Endodermal cell (in vitro differentiated cells): ENCODE measurements at regions not wholly inside any gene's neighbourhood (a gene's known extent, or its start where the extent isn't known, plus 50 kb on each side); places are given as distances from the start of the nearest gene placed in this dataset.

Experiments used
- DNase-seq: peaks from one replicate; pipeline ENCODE4 v3.0.0-alpha.2; 2017
- H3K27ac ChIP-seq: 2 replicates; pipeline ENCODE4 v1.5.1; 2013; ENCODE audit warnings: mild to moderate bottlenecking, low read depth, low read length, moderate library complexity
- H3K27me3 ChIP-seq: 2 replicates; pipeline ENCODE4 v1.6.1; 2013; ENCODE audit warnings: mild to moderate bottlenecking, low read length, moderate library complexity; ENCODE audit not compliant: insufficient read depth, control insufficient read depth, poor library complexity, severe bottlenecking
- H3K36me3 ChIP-seq: 2 replicates; pipeline ENCODE4 v1.7.0; 2013; ENCODE audit warnings: mild to moderate bottlenecking, low read length, moderate library complexity; ENCODE audit not compliant: control insufficient read depth, insufficient read depth
- H3K4me1 ChIP-seq: one replicate; pipeline ENCODE4 v1.7.0; 2013; ENCODE audit warnings: low read length; ENCODE audit not compliant: control insufficient read depth, insufficient read depth
- H3K4me3 ChIP-seq: 2 replicates; pipeline ENCODE4 v1.5.1; 2013; ENCODE audit warnings: mild to moderate bottlenecking, low read length, moderate library complexity
- H3K9ac ChIP-seq: 2 replicates; pipeline ENCODE4 v1.6.1; 2013; ENCODE audit warnings: mild to moderate bottlenecking, low read length, moderate library complexity; ENCODE audit not compliant: poor library complexity, severe bottlenecking; ENCODE audit errors: extremely low read depth
- H3K9me3 ChIP-seq: 2 replicates; pipeline ENCODE4 v1.6.1; 2013; ENCODE audit warnings: mild to moderate bottlenecking, low read length, moderate library complexity; ENCODE audit not compliant: control insufficient read depth
- H3K27ac Mint-ChIP-seq: 2 replicates; pipeline ENCODE4 v1.8.0; 2020; ENCODE audit warnings: mixed read lengths
- H3K27me3 Mint-ChIP-seq: 2 replicates; pipeline ENCODE4 v1.8.0; 2021; ENCODE audit warnings: mild to moderate bottlenecking, mixed read lengths; ENCODE audit not compliant: insufficient read depth
- H3K36me3 Mint-ChIP-seq: 2 replicates; pipeline ENCODE4 v1.8.0; 2020; ENCODE audit warnings: low read depth, mixed read lengths
- H3K4me1 Mint-ChIP-seq: 2 replicates; pipeline ENCODE4 v1.8.0; 2020; ENCODE audit warnings: mixed read lengths
- H3K4me3 Mint-ChIP-seq: 2 replicates; pipeline ENCODE4 v1.8.0; 2020; ENCODE audit warnings: mild to moderate bottlenecking, moderate library complexity, mixed read lengths
- H3K9me3 Mint-ChIP-seq: 2 replicates; pipeline ENCODE4 v1.8.0; 2020; ENCODE audit warnings: mild to moderate bottlenecking, mixed read lengths
- WGBS, 2 experiments: methylation state at CpG; one replicate each; pipeline versions ENCODE4 v1.1.5 to v1.1.7; 2013; ENCODE audit warnings: missing lambda C conversion rate in 2 of 2, mixed read lengths in 1 of 2; ENCODE audit not compliant: insufficient coverage in 1 of 2, insufficient read length in 1 of 2; 5-methylcytosine and 5-hydroxymethylcytosine counted together
- TF ChIP-seq, protein P1 (sequence below): fragments of 200-600 bp; sonication (generic); conservative IDR thresholded peaks from 2 replicates; pipeline ENCODE4 v1.5.0; 2021; ENCODE audit warnings: antibody characterized with exemption, mild to moderate bottlenecking

DNA sequence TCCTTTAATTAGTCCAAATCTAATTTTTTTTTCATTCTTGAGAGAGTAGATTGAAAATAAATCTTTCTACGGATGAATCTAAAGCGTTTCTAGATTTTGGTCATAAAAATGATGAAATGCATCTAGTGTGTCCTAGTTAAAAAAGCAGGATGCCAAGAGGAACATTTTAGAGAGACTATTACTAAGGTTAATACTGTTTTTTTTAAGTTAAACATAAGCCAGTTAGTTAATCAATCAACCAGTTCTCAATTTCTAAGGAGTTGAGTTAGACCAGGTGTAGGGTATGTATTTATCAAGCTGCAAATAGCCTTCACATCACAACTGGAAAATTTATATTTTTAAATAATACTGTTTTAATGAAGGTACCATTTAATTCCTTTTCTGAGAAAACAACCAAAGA, 679.5 kb upstream of the IGFBP7 start:
- no peak overlapping the region for H3K4me3 ChIP-seq
- H3K27ac ChIP-seq, result no peak overlapping the region
- Mint-ChIP-seq H3K4me1 (no peaks in the 10 kb centered on the region), H3K9me3 (no peaks in the 10 kb centered on the region), H3K4me3 (no peak overlapping the region), H3K27ac (no peak overlapping the region), H3K27me3 (no peaks in the 10 kb centered on the region), H3K36me3 (no peaks in the 10 kb centered on the region)
- WGBS, 2 experiments, result 50% methylated on average over 2 of the region's 2 CpGs; no CpG with 5 or more reads in 1 of the 2 experiments
- H3K4me1 ChIP-seq, result no peaks in the 10 kb centered on the region
- H3K9ac ChIP-seq, result no peak overlapping the region
- no peaks in the 10 kb centered on the region for H3K36me3 ChIP-seq
- no peaks in the 10 kb centered on the region for H3K9me3 ChIP-seq
- TF ChIP-seq, protein P1, sequence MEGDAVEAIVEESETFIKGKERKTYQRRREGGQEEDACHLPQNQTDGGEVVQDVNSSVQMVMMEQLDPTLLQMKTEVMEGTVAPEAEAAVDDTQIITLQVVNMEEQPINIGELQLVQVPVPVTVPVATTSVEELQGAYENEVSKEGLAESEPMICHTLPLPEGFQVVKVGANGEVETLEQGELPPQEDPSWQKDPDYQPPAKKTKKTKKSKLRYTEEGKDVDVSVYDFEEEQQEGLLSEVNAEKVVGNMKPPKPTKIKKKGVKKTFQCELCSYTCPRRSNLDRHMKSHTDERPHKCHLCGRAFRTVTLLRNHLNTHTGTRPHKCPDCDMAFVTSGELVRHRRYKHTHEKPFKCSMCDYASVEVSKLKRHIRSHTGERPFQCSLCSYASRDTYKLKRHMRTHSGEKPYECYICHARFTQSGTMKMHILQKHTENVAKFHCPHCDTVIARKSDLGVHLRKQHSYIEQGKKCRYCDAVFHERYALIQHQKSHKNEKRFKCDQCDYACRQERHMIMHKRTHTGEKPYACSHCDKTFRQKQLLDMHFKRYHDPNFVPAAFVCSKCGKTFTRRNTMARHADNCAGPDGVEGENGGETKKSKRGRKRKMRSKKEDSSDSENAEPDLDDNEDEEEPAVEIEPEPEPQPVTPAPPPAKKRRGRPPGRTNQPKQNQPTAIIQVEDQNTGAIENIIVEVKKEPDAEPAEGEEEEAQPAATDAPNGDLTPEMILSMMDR, result no peak
- DNase-seq, result no peak
- no peaks in the 10 kb centered on the region for H3K27me3 ChIP-seq

DNA sequence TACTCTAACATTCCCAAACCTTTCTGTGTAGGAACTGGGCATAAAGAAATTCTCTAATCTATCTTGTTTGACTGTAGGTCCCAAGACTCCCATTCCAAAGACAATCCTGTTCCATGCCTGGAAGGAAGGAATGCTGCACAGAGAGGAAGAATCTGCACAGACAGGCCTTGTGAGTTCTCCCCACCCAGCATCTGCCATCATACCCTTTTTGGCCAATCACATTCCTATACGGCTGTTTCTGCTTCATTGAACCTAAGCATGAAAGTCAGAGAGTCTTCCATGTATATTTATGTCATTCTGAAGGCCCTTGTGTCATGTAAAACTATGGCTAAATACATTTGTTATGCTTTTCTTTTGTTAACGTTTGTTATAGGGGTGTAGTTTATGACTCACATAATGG, 667.7 kb upstream of the IGFBP7 start:
- Mint-ChIP-seq H3K27ac (no peak overlapping the region), H3K36me3 (no peaks in the 10 kb centered on the region), H3K4me3 (no peak overlapping the region), H3K4me1 (peaks cover 6% of the 10 kb centered on the region), H3K9me3 (peaks cover 2% of the 10 kb centered on the region), H3K27me3 (no peaks in the 10 kb centered on the region)
- no peak overlapping the region for H3K4me3 ChIP-seq
- H3K9ac ChIP-seq, result no peak overlapping the region
- no peak for DNase-seq
- 91% methylated on average over 2 of the region's 2 CpGs; no CpG with 5 or more reads in 1 of the 2 experiments for WGBS, 2 experiments
- no peaks in the 10 kb centered on the region for H3K4me1 ChIP-seq
- H3K36me3 ChIP-seq, result no peaks in the 10 kb centered on the region
- H3K27ac ChIP-seq, result no peak overlapping the region
- TF ChIP-seq, protein P1, result no peak
- H3K9me3 ChIP-seq, result no peaks in the 10 kb centered on the region
- no peaks in the 10 kb centered on the region for H3K27me3 ChIP-seq

DNA sequence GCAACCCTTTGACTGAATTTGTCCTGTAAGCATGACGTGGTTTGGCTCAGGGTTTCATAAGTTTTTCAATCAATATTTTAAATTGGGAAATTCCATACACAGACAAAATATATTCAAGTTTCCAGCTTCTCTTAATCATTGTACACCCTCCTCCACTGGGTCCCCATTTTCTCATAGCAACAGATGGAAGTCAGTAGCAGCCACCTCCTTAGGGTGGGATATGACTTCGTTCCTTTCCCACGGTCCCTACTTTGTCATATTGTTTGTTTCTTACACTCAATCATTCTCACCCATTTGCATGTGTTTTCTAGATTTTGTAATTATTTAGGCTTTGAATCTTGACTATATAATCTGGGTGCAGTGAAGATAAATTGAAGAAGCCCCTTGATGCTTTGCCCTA, 664.5 kb upstream of the IGFBP7 start:
- Histone ChIP-seq H3K4me3 (no peak overlapping the region), H3K9me3 (no peaks in the 10 kb centered on the region), H3K9ac (no peak overlapping the region), H3K36me3 (no peaks in the 10 kb centered on the region), H3K4me1 (no peaks in the 10 kb centered on the region), H3K27ac (no peak overlapping the region), H3K27me3 (no peaks in the 10 kb centered on the region)
- WGBS, 2 experiments, result 86 to 91% methylated on average over 1 to 3 of the region's 3 CpGs
- Mint-ChIP-seq H3K36me3 (no peaks in the 10 kb centered on the region), H3K4me1 (no peaks in the 10 kb centered on the region), H3K27ac (no peak overlapping the region), H3K4me3 (no peak overlapping the region), H3K27me3 (no peaks in the 10 kb centered on the region), H3K9me3 (no peaks in the 10 kb centered on the region)
- no peak for DNase-seq
- TF ChIP-seq, protein P1, result no peak
